ENCODE measurements at regions not wholly inside any gene's neighbourhood (a gene's known extent, or its start where the extent isn't known, plus 50 kb on each side); places are given as distances from the start of the nearest gene placed in this dataset.

- Histone ChIP-seq H3K27ac (ENCODE audit: low read depth, low read length) (no peak overlapping the region), H3K4me1 (ENCODE audit: control insufficient read depth, low read depth, low read length) (no peaks in the 10 kb centered on the region), H3K4me2 (ENCODE audit: low read length) (no peak overlapping the region), H2BK5ac (ENCODE audit: low read length) (no peak overlapping the region), H2BK120ac (ENCODE audit: low read depth, low read length) (no peak overlapping the region), H3K56ac (ENCODE audit: low read length) (no peak overlapping the region), H3K79me2 (ENCODE audit: control insufficient read depth, insufficient read depth, low read length) (no peaks in the 10 kb centered on the region), H3K36me3 (ENCODE audit: control insufficient read depth, insufficient read depth, low read length) (no peaks in the 10 kb centered on the region), H4K5ac (ENCODE audit: low read length) (no peak overlapping the region), H3K18ac (ENCODE audit: low read length) (no peak overlapping the region), H2AK5ac (ENCODE audit: low read length) (no peak overlapping the region), H3K23ac (ENCODE audit: low read length) (no peak overlapping the region), H3K9ac (ENCODE audit: low read length) (no peak overlapping the region), H3K4ac (ENCODE audit: low read depth, low read length) (no peak overlapping the region), H3K27me3 (ENCODE audit: insufficient read depth, low read length, poor library complexity) (no peaks in the 10 kb centered on the region), H3K79me1 (ENCODE audit: low read length) (no peaks in the 10 kb centered on the region), H3K4me3 (ENCODE audit: low read length) (no peak overlapping the region), H4K8ac (ENCODE audit: low read depth, low read length) (no peak overlapping the region), H2BK15ac (replicated peaks; ENCODE audit: low read depth) (no peak overlapping the region)
- no peak for DNase-seq
- no CpG with 5 or more reads among the region's 5 CpGs for WGBS (ENCODE audit: extremely low coverage, insufficient coverage, low lambda C conversion rate)
Observed at GRCh38 chr19:28636016-28636629, 576.8 kb downstream of the UQCRFS1 start.

DNA sequence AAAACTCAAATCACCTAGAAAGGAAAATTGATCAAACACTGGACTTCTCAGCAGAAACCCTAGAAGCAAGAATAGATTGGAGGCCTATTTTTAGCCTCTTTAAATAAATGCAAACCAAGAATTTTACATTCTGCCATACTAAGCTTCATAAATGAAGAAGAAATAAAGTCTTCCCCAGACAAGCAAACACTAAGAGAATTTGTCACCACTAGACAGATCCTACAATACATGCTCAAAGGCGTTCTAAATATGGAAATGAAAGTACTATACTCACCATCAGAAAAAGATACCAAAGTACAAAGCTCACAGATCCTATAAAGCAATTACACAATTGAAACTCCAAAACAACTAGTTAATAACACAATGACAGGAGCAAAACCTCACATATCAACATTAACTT lies 578.1 kb downstream of the UQCRFS1 start:
- no peak overlapping the region for H2BK5ac ChIP-seq (ENCODE audit: low read length)
- H2BK120ac ChIP-seq (ENCODE audit: low read depth, low read length), result no peak overlapping the region
- no peak overlapping the region for H2BK15ac ChIP-seq (replicated peaks; ENCODE audit: low read depth)
- H3K4me1 ChIP-seq (ENCODE audit: control insufficient read depth, low read depth, low read length), result no peaks in the 10 kb centered on the region
- H3K18ac ChIP-seq (ENCODE audit: low read length), result no peak overlapping the region
- H3K4ac ChIP-seq (ENCODE audit: low read depth, low read length), result no peak overlapping the region
- H3K27ac ChIP-seq (ENCODE audit: low read depth, low read length), result no peak overlapping the region
- no peak overlapping the region for H3K4me3 ChIP-seq (ENCODE audit: low read length)
- no peak overlapping the region for H3K9ac ChIP-seq (ENCODE audit: low read length)
- no peak overlapping the region for H2AK5ac ChIP-seq (ENCODE audit: low read length)
- no peaks in the 10 kb centered on the region for H3K36me3 ChIP-seq (ENCODE audit: control insufficient read depth, insufficient read depth, low read length)
- H3K27me3 ChIP-seq (ENCODE audit: insufficient read depth, low read length, poor library complexity), result no peaks in the 10 kb centered on the region
- no peak for DNase-seq
- H3K56ac ChIP-seq (ENCODE audit: low read length), result no peak overlapping the region
- no peaks in the 10 kb centered on the region for H3K79me2 ChIP-seq (ENCODE audit: control insufficient read depth, insufficient read depth, low read length)
- no peak overlapping the region for H3K23ac ChIP-seq (ENCODE audit: low read length)
- no peak overlapping the region for H4K5ac ChIP-seq (ENCODE audit: low read length)
- WGBS (ENCODE audit: extremely low coverage, insufficient coverage, low lambda C conversion rate), result no CpG with 5 or more reads among the region's 1 CpG
- no peaks in the 10 kb centered on the region for H3K79me1 ChIP-seq (ENCODE audit: low read length)
- no peak overlapping the region for H4K8ac ChIP-seq (ENCODE audit: low read depth, low read length)
- H3K4me2 ChIP-seq (ENCODE audit: low read length), result no peak overlapping the region

DNA sequence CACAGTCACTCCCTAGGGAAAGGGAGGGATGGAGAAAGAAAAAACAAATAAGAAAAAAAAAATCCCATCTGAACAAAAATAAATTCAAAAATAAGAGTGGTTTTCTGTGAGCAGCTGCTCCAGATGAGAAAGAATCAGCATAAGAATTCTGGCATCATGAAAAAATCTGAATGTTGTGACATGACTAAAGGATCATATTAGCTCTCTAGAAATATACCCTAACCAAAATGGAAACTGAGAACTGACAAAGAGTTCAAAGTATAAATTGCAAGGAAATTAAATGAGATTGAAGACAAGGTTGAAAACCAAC lies 579.0 kb downstream of the UQCRFS1 start:
- H2BK15ac ChIP-seq (replicated peaks; ENCODE audit: low read depth), result no peak overlapping the region
- H3K79me2 ChIP-seq (ENCODE audit: control insufficient read depth, insufficient read depth, low read length), result no peaks in the 10 kb centered on the region
- H3K79me1 ChIP-seq (ENCODE audit: low read length), result no peaks in the 10 kb centered on the region
- H3K23ac ChIP-seq (ENCODE audit: low read length), result no peak overlapping the region
- no peak overlapping the region for H3K56ac ChIP-seq (ENCODE audit: low read length)
- H4K8ac ChIP-seq (ENCODE audit: low read depth, low read length), result no peak overlapping the region
- no peak overlapping the region for H2BK120ac ChIP-seq (ENCODE audit: low read depth, low read length)
- no peaks in the 10 kb centered on the region for H3K36me3 ChIP-seq (ENCODE audit: control insufficient read depth, insufficient read depth, low read length)
- H4K5ac ChIP-seq (ENCODE audit: low read length), result no peak overlapping the region
- H2BK5ac ChIP-seq (ENCODE audit: low read length), result no peak overlapping the region
- H3K4ac ChIP-seq (ENCODE audit: low read depth, low read length), result no peak overlapping the region
- H3K18ac ChIP-seq (ENCODE audit: low read length), result no peak overlapping the region
- H3K27ac ChIP-seq (ENCODE audit: low read depth, low read length), result no peak overlapping the region
- H3K9ac ChIP-seq (ENCODE audit: low read length), result no peak overlapping the region
- no peaks in the 10 kb centered on the region for H3K4me1 ChIP-seq (ENCODE audit: control insufficient read depth, low read depth, low read length)
- no peak overlapping the region for H3K4me3 ChIP-seq (ENCODE audit: low read length)
- H3K27me3 ChIP-seq (ENCODE audit: insufficient read depth, low read length, poor library complexity), result no peaks in the 10 kb centered on the region
- no peak overlapping the region for H2AK5ac ChIP-seq (ENCODE audit: low read length)
- no peak overlapping the region for H3K4me2 ChIP-seq (ENCODE audit: low read length)
- DNase-seq, result no peak

DNA sequence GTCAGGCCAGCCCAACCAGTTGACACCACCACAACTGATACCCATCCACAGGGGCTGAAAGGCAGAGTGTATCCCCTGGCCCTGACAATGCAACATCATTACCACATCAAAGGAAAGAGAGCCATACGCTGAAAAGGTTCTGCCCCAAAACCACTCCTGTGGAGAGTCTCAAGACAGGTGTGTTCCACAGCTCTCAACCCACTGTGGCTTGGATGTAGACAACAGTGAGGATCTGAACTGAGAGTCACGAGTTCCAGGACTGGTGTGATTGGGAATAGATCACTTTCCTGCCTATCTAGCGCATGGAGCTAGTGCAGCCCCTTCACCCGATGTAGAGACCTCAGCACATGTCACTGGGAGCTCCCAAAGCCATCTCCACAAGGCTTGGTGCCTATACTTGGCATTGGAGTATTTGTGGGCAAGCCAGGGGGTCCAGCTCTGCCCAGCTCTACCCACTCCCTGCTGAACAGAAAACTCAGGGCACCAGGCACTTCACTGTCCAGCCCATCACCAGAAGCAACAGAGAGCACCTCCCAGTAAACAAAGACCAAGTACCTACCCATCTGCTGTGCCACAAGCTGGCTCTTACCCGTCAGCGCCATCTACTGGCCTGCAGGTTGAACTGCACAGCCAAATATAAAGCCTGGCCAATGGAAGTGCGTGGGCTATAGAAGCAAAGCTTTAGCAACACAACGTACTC lies 579.5 kb downstream of the UQCRFS1 start:
- H3K4ac ChIP-seq (ENCODE audit: low read depth, low read length), result no peak overlapping the region
- H3K9ac ChIP-seq (ENCODE audit: low read length), result no peak overlapping the region
- H3K36me3 ChIP-seq (ENCODE audit: control insufficient read depth, insufficient read depth, low read length), result no peaks in the 10 kb centered on the region
- DNase-seq, result peak; percentile 84
- no peaks in the 10 kb centered on the region for H3K4me1 ChIP-seq (ENCODE audit: control insufficient read depth, low read depth, low read length)
- H3K4me3 ChIP-seq (ENCODE audit: low read length), result no peak overlapping the region
- H3K79me1 ChIP-seq (ENCODE audit: low read length), result no peaks in the 10 kb centered on the region
- H3K4me2 ChIP-seq (ENCODE audit: low read length), result no peak overlapping the region
- H2BK120ac ChIP-seq (ENCODE audit: low read depth, low read length), result no peak overlapping the region
- H3K18ac ChIP-seq (ENCODE audit: low read length), result no peak overlapping the region
- H4K8ac ChIP-seq (ENCODE audit: low read depth, low read length), result no peak overlapping the region
- no peak overlapping the region for H4K5ac ChIP-seq (ENCODE audit: low read length)
- WGBS (ENCODE audit: extremely low coverage, insufficient coverage, low lambda C conversion rate), result no CpG with 5 or more reads among the region's 8 CpGs
- no peak overlapping the region for H2BK15ac ChIP-seq (replicated peaks; ENCODE audit: low read depth)
- H3K56ac ChIP-seq (ENCODE audit: low read length), result no peak overlapping the region
- H2BK5ac ChIP-seq (ENCODE audit: low read length), result no peak overlapping the region
- no peaks in the 10 kb centered on the region for H3K27me3 ChIP-seq (ENCODE audit: insufficient read depth, low read length, poor library complexity)
- no peak overlapping the region for H3K27ac ChIP-seq (ENCODE audit: low read depth, low read length)
- no peak overlapping the region for H2AK5ac ChIP-seq (ENCODE audit: low read length)
- H3K23ac ChIP-seq (ENCODE audit: low read length), result no peak overlapping the region
- H3K79me2 ChIP-seq (ENCODE audit: control insufficient read depth, insufficient read depth, low read length), result no peaks in the 10 kb centered on the region

- H3K9ac ChIP-seq (ENCODE audit: low read length), result no peak overlapping the region
Observed at GRCh38 chr19:28632371-28633080, 580.4 kb downstream of the UQCRFS1 start.

More at GRCh38 chr19:28632371-28633080, 580.4 kb downstream of the UQCRFS1 start:
- Histone ChIP-seq H3K56ac (ENCODE audit: low read length) (no peak overlapping the region), H2BK15ac (replicated peaks; ENCODE audit: low read depth) (no peak overlapping the region), H3K27me3 (ENCODE audit: insufficient read depth, low read length, poor library complexity) (no peaks in the 10 kb centered on the region), H2AK5ac (ENCODE audit: low read length) (no peak overlapping the region), H4K8ac (ENCODE audit: low read depth, low read length) (no peak overlapping the region), H3K79me2 (ENCODE audit: control insufficient read depth, insufficient read depth, low read length) (no peaks in the 10 kb centered on the region), H3K18ac (ENCODE audit: low read length) (no peak overlapping the region), H3K27ac (ENCODE audit: low read depth, low read length) (no peak overlapping the region), H2BK5ac (ENCODE audit: low read length) (no peak overlapping the region), H3K4me2 (ENCODE audit: low read length) (no peak overlapping the region), H3K23ac (ENCODE audit: low read length) (no peak overlapping the region), H3K79me1 (ENCODE audit: low read length) (no peaks in the 10 kb centered on the region), H3K4me3 (ENCODE audit: low read length) (no peak overlapping the region), H3K4me1 (ENCODE audit: control insufficient read depth, low read depth, low read length) (no peaks in the 10 kb centered on the region), H2BK120ac (ENCODE audit: low read depth, low read length) (no peak overlapping the region), H3K4ac (ENCODE audit: low read depth, low read length) (no peak overlapping the region), H3K36me3 (ENCODE audit: control insufficient read depth, insufficient read depth, low read length) (no peaks in the 10 kb centered on the region), H4K5ac (ENCODE audit: low read length) (no peak overlapping the region)
- DNase-seq, result no peak
- no CpG with 5 or more reads among the region's 7 CpGs for WGBS (ENCODE audit: extremely low coverage, insufficient coverage, low lambda C conversion rate)

All from mesendoderm (in vitro differentiated cells).